GM18520 (cell line): ENCODE measurements at regions not wholly inside any gene's neighbourhood (a gene's known extent, or its start where the extent isn't known, plus 50 kb on each side); places are given as distances from the start of the nearest gene placed in this dataset.

Experiments
- ATAC-seq: cut with Tn5 transposase; IDR thresholded peaks from one replicate; pipeline ENCODE4 v1.9.1; 2021; ENCODE audit not compliant: unreplicated experiment

GRCh38 chr4:71237641-71238040 lies 101.2 kb upstream of the SLC4A4 start:
- no peak for ATAC-seq

- ATAC-seq = no peak
Measured at GRCh38 chr4:71239365-71239764, 99.5 kb upstream of the SLC4A4 start.

GRCh38 chr4:71240094-71240493 lies 98.7 kb upstream of the SLC4A4 start:
- ATAC-seq = no peak

- ATAC-seq = no peak
Measured at GRCh38 chr4:71241501-71242288, 97.1 kb upstream of the SLC4A4 start.

- no peak for ATAC-seq
Measured at GRCh38 chr4:71243091-71243833, 95.6 kb upstream of the SLC4A4 start.

- no peak for ATAC-seq
Measured at GRCh38 chr4:71247706-71248105, 91.1 kb upstream of the SLC4A4 start.

- ATAC-seq = no peak
Measured at GRCh38 chr4:71251261-71251660, 87.6 kb upstream of the SLC4A4 start.

GRCh38 chr4:71253545-71253944 lies 85.3 kb upstream of the SLC4A4 start:
- no peak for ATAC-seq

GRCh38 chr4:71254451-71255012 lies 84.3 kb upstream of the SLC4A4 start:
- ATAC-seq = no peak

- no peak for ATAC-seq
Measured at GRCh38 chr4:71255976-71256375, 82.8 kb upstream of the SLC4A4 start.

- ATAC-seq = no peak
Measured at GRCh38 chr4:71257761-71258160, 81.1 kb upstream of the SLC4A4 start.

GRCh38 chr4:71258323-71258722 lies 80.5 kb upstream of the SLC4A4 start:
- no peak for ATAC-seq

GRCh38 chr4:71259280-71259679 lies 79.5 kb upstream of the SLC4A4 start:
- ATAC-seq = no peak

- ATAC-seq = no peak
Measured at GRCh38 chr4:71259911-71260331, 78.9 kb upstream of the SLC4A4 start.

- no peak for ATAC-seq
Measured at GRCh38 chr4:71260544-71260943, 78.3 kb upstream of the SLC4A4 start.

- ATAC-seq = no peak
Measured at GRCh38 chr4:71261001-71261400, 77.8 kb upstream of the SLC4A4 start.

- no peak for ATAC-seq
Measured at GRCh38 chr4:71261633-71262121, 77.1 kb upstream of the SLC4A4 start.

- no peak for ATAC-seq
Measured at GRCh38 chr4:71262161-71262560, 76.7 kb upstream of the SLC4A4 start.

GRCh38 chr4:71266090-71266794 lies 72.6 kb upstream of the SLC4A4 start:
- no peak for ATAC-seq

- no peak for ATAC-seq
Measured at GRCh38 chr4:71267244-71267643, 71.6 kb upstream of the SLC4A4 start.

- no peak for ATAC-seq
Measured at GRCh38 chr4:71268166-71268565, 70.7 kb upstream of the SLC4A4 start.
